ENCODE measurements at regions not wholly inside any gene's neighbourhood (a gene's known extent, or its start where the extent isn't known, plus 50 kb on each side); places are given as distances from the start of the nearest gene placed in this dataset.

GRCh38 chr1:17488995-17489767 is 49.7 kb upstream of the RCC2 start:
- TF ChIP-seq, protein P1, sequence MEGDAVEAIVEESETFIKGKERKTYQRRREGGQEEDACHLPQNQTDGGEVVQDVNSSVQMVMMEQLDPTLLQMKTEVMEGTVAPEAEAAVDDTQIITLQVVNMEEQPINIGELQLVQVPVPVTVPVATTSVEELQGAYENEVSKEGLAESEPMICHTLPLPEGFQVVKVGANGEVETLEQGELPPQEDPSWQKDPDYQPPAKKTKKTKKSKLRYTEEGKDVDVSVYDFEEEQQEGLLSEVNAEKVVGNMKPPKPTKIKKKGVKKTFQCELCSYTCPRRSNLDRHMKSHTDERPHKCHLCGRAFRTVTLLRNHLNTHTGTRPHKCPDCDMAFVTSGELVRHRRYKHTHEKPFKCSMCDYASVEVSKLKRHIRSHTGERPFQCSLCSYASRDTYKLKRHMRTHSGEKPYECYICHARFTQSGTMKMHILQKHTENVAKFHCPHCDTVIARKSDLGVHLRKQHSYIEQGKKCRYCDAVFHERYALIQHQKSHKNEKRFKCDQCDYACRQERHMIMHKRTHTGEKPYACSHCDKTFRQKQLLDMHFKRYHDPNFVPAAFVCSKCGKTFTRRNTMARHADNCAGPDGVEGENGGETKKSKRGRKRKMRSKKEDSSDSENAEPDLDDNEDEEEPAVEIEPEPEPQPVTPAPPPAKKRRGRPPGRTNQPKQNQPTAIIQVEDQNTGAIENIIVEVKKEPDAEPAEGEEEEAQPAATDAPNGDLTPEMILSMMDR (IDR thresholded peaks at IDR 0.05; ENCODE audit: insufficient read depth, low read length, missing control alignments), result no peak
- CTCF ChIA-PET, result interaction anchor here (1.0 to 29.3 kb wide), 6 partner anchors 12 to 112 kb away, joined by 3 to 1054 read pairs (median 8); no protein-coding TSS in a partner anchor
- no peak overlapping the region for H3K4me3 ChIP-seq (ENCODE audit: low read depth, low read length)
- DNase-seq (ENCODE audit: low read depth, low spot score), result no peak
- POLR2A ChIA-PET, result no interaction called here

All from AG04449 (cell line).